KMS-11 (cell line): ENCODE measurements at regions not wholly inside any gene's neighbourhood (a gene's known extent, or its start where the extent isn't known, plus 50 kb on each side); places are given as distances from the start of the nearest gene placed in this dataset.

Source experiments
- H2AFZ ChIP-seq: fragments of 200-600 bp; sonication (generic); 2 replicates; pipeline ENCODE4 v1.6.1; 2016; ENCODE audit warnings: antibody characterized with exemption, mixed run types, low read depth
- H3K27ac ChIP-seq: fragments of 200-600 bp; sonication (generic); 2 replicates; pipeline ENCODE4 v1.6.1; 2016; ENCODE audit warnings: mild to moderate bottlenecking, mixed run types
- H3K27me3 ChIP-seq: fragments of 200-600 bp; sonication (generic); 2 replicates; pipeline ENCODE4 v1.6.1; 2017; ENCODE audit warnings: mild to moderate bottlenecking, low read depth, mixed run types, moderate library complexity; ENCODE audit not compliant: insufficient read depth
- H3K36me3 ChIP-seq: fragments of 200-600 bp; sonication (generic); 2 replicates; pipeline ENCODE4 v1.6.1; 2017; ENCODE audit warnings: mild to moderate bottlenecking, mixed run types; ENCODE audit not compliant: insufficient read depth
- H3K4me1 ChIP-seq: fragments of 200-600 bp; sonication (generic); 2 replicates; pipeline ENCODE4 v1.6.1; 2016; ENCODE audit warnings: mild to moderate bottlenecking, low read depth, mixed run types; ENCODE audit not compliant: poor library complexity, severe bottlenecking
- H3K4me2 ChIP-seq: fragments of 200-600 bp; sonication (generic); 2 replicates; pipeline ENCODE4 v1.7.0; 2016; ENCODE audit warnings: mild to moderate bottlenecking, mixed run types
- H3K4me3 ChIP-seq: fragments of 200-600 bp; sonication (generic); IDR thresholded peaks from 2 replicates; pipeline ENCODE4 v1.6.1; 2017; ENCODE audit warnings: low read depth, low read length, mixed read lengths; ENCODE audit not compliant: insufficient read depth
- H3K79me2 ChIP-seq: fragments of 200-600 bp; sonication (generic); 2 replicates; pipeline ENCODE4 v1.6.1; 2016; ENCODE audit warnings: low read depth, mixed run types; ENCODE audit not compliant: insufficient read depth
- H3K9ac ChIP-seq: fragments of 200-600 bp; sonication (generic); 2 replicates; pipeline ENCODE4 v1.6.1; 2016; ENCODE audit warnings: mild to moderate bottlenecking, mixed run types
- H4K20me1 ChIP-seq: fragments of 200-600 bp; sonication (generic); 2 replicates; pipeline ENCODE4 v1.6.1; 2016; ENCODE audit warnings: mild to moderate bottlenecking, mixed run types; ENCODE audit not compliant: insufficient read depth
- TF ChIP-seq, protein P1 (sequence below): fragments of 200-600 bp; sonication (generic); conservative IDR thresholded peaks from 2 replicates; pipeline ENCODE4 v1.6.1; 2017; ENCODE audit warnings: low read depth, mild to moderate bottlenecking, antibody characterized with exemption, low read length, moderate library complexity, mixed read lengths

DNA sequence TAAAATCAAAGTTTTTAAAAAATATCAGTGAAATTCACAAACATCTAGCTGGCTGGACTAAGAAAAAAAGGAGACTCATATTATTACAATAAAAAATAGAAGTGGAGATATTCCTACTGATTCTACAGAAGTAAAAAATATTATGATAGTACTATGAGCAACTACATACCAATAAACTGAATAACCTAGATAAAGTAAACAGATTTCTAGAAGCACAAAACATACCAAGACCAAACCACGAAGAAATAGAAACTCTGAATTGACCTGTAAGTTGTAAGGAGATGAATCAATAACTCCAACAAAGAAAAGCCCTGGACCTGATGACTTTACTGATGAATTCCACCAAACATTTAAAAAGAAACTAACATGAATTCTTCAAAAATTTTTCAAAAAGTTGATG lies 867.3 kb downstream of the PCDH18 start:
- TF ChIP-seq, protein P1, sequence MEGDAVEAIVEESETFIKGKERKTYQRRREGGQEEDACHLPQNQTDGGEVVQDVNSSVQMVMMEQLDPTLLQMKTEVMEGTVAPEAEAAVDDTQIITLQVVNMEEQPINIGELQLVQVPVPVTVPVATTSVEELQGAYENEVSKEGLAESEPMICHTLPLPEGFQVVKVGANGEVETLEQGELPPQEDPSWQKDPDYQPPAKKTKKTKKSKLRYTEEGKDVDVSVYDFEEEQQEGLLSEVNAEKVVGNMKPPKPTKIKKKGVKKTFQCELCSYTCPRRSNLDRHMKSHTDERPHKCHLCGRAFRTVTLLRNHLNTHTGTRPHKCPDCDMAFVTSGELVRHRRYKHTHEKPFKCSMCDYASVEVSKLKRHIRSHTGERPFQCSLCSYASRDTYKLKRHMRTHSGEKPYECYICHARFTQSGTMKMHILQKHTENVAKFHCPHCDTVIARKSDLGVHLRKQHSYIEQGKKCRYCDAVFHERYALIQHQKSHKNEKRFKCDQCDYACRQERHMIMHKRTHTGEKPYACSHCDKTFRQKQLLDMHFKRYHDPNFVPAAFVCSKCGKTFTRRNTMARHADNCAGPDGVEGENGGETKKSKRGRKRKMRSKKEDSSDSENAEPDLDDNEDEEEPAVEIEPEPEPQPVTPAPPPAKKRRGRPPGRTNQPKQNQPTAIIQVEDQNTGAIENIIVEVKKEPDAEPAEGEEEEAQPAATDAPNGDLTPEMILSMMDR, result no peak
- no peaks in the 10 kb centered on the region for H3K27me3 ChIP-seq
- no peaks in the 10 kb centered on the region for H3K36me3 ChIP-seq
- no peaks in the 10 kb centered on the region for H3K79me2 ChIP-seq
- H3K27ac ChIP-seq, result no peak overlapping the region
- H2AFZ ChIP-seq, result no peak overlapping the region
- peaks cover 11% of the 10 kb centered on the region for H3K4me1 ChIP-seq
- no peak overlapping the region for H3K9ac ChIP-seq
- H3K4me3 ChIP-seq, result no peak overlapping the region
- no peaks in the 10 kb centered on the region for H4K20me1 ChIP-seq
- H3K4me2 ChIP-seq, result no peak overlapping the region

DNA sequence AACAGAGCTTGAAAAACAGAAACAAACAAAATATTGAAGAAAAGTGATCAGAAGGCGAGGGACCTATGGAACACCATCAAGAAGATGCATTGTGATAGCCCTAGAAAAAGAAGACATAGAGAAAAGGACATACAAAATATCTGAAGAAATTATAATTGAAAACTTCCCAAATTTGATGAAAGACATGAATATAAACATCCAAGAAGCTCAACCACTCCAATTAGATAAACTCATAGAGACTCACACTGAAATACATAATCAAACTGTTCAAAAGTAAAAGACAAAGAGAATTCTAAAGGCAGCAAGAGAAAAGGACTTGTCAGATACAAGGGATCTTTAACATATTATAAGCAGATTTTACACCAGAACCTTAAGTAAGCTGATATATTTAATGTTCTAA lies 869.8 kb downstream of the PCDH18 start:
- Histone ChIP-seq H2AFZ (no peak overlapping the region), H3K9ac (no peak overlapping the region), H3K4me1 (peaks cover 1% of the 10 kb centered on the region), H3K27me3 (no peaks in the 10 kb centered on the region), H3K4me2 (no peak overlapping the region), H3K79me2 (no peaks in the 10 kb centered on the region), H4K20me1 (no peaks in the 10 kb centered on the region), H3K4me3 (no peak overlapping the region), H3K36me3 (no peaks in the 10 kb centered on the region), H3K27ac (no peak overlapping the region)
- TF ChIP-seq, protein P1, result no peak

DNA sequence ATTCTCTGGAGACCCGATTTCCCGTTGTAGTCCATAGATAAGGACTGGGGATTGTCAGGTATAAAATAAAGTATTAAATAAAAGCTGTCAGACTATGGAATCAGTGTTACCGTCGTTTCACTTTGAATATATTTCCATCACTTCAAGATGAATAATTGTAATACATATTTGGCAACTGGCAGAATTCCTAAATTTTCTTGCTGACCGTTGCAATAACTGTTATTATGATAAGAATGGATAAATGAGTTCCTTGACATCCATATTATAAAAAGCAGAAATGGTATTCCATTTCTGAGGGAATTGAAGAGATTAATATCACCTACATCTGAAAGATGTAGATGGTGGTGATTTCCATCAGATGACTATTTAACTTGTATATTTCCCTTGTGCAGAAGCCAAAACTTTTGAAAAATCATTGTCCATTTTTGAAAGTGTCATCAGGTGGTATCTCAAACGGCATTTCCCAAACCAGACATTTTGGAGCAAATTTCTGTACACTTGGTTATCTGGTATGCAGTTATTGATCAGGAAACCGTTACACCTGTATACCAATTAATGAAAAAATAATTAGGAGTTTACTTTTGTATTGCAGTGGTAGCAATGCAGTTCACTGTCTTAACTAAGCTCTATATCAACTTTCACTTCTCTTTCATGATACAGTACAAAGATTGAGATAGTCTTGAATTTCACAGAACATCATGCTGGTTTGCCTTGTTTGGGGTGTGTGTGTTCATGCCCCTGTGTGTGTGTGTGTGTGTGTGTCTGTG lies 878.5 kb downstream of the PCDH18 start:
- H3K27ac ChIP-seq, result no peak overlapping the region
- H3K27me3 ChIP-seq, result no peaks in the 10 kb centered on the region
- no peak overlapping the region for H3K9ac ChIP-seq
- TF ChIP-seq, protein P1, result no peak
- no peak overlapping the region for H3K4me3 ChIP-seq
- H3K36me3 ChIP-seq, result no peaks in the 10 kb centered on the region
- peaks cover 19% of the 10 kb centered on the region for H3K4me1 ChIP-seq
- no peaks in the 10 kb centered on the region for H4K20me1 ChIP-seq
- no peak overlapping the region for H2AFZ ChIP-seq
- H3K4me2 ChIP-seq, result no peak overlapping the region
- no peaks in the 10 kb centered on the region for H3K79me2 ChIP-seq

DNA sequence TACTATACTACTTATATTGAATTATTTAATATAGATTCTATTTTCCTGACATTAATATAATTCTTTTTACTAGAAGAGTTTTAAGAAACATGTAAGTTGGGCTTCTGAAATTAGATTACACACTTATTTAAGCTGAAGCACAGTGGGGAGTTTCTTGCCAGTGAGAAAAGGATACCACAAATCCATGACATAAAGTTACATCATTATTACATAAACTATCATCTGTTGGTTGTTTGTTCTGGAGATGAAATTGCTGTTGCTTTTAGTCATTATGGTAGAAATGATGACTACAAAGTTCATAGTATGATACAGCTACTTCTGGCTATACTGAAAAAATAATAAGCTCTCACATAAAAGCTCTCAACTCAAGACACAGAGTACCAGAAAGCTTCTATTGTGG lies 880.4 kb downstream of the PCDH18 start:
- H3K9ac ChIP-seq, result no peak overlapping the region
- no peaks in the 10 kb centered on the region for H3K36me3 ChIP-seq
- H2AFZ ChIP-seq, result no peak overlapping the region
- H3K4me3 ChIP-seq, result no peak overlapping the region
- TF ChIP-seq, protein P1, result no peak
- H3K4me2 ChIP-seq, result no peak overlapping the region
- H3K79me2 ChIP-seq, result no peaks in the 10 kb centered on the region
- peaks cover 19% of the 10 kb centered on the region for H3K4me1 ChIP-seq
- no peak overlapping the region for H3K27ac ChIP-seq
- no peaks in the 10 kb centered on the region for H4K20me1 ChIP-seq
- H3K27me3 ChIP-seq, result no peaks in the 10 kb centered on the region
